Testis (tissue), 2 donors: ENCODE measurements at regions not wholly inside any gene's neighbourhood (a gene's known extent, or its start where the extent isn't known, plus 50 kb on each side); places are given as distances from the start of the nearest gene placed in this dataset.

Experiments used
- POLR2A ChIP-seq: fragments of 450-650 bp; IDR thresholded peaks from one replicate; pipeline ENCODE4 v1.6.1; 2017; ENCODE audit warnings: antibody characterized with exemption, mild to moderate bottlenecking, moderate library complexity
- TF ChIP-seq, protein P1 (sequence below), 3 experiments: fragments of 450-650 bp in 2 of 3; fragments of 200-600 bp in 1 of 3; sonication (generic) in 1 of 3; IDR thresholded peaks; one replicate each; pipeline ENCODE4 v1.5.1; 2016 to 2019; ENCODE audit warnings: antibody characterized with exemption in 3 of 3, mild to moderate bottlenecking in 2 of 3, moderate library complexity in 1 of 3

- TF ChIP-seq, protein P1, sequence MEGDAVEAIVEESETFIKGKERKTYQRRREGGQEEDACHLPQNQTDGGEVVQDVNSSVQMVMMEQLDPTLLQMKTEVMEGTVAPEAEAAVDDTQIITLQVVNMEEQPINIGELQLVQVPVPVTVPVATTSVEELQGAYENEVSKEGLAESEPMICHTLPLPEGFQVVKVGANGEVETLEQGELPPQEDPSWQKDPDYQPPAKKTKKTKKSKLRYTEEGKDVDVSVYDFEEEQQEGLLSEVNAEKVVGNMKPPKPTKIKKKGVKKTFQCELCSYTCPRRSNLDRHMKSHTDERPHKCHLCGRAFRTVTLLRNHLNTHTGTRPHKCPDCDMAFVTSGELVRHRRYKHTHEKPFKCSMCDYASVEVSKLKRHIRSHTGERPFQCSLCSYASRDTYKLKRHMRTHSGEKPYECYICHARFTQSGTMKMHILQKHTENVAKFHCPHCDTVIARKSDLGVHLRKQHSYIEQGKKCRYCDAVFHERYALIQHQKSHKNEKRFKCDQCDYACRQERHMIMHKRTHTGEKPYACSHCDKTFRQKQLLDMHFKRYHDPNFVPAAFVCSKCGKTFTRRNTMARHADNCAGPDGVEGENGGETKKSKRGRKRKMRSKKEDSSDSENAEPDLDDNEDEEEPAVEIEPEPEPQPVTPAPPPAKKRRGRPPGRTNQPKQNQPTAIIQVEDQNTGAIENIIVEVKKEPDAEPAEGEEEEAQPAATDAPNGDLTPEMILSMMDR (IDR thresholded peaks at IDR 0.05), result no peak
- TF ChIP-seq POLR2A, result no peak
These were observed 132.6 kb downstream of the TEX36 start for GRCh38 chr10:125550362-125550761.
